PC-9 (cell line): ENCODE measurements at regions not wholly inside any gene's neighbourhood (a gene's known extent, or its start where the extent isn't known, plus 50 kb on each side); places are given as distances from the start of the nearest gene placed in this dataset.

Experiments used
- BruUV-seq: library from RNA; stranded (reverse); fragments of 400-500 nt; replicated peaks from 2 replicates; lab custom pipeline; 2021; lab: Mats Ljungman, UMichigan
- CTCF ChIA-PET: fragments of 300-600 bp; sonication (Branson Sonifier 250); formaldehyde crosslinking; loops from one replicate; lab custom pipeline; 2022; ENCODE audit warnings: antibody characterized with exemption; lab: Charles Lee
- POLR2A ChIA-PET: fragments of 300-600 bp; sonication (Branson Sonifier 250); formaldehyde crosslinking; loops from one replicate; lab custom pipeline; 2022; ENCODE audit warnings: antibody characterized with exemption; ENCODE audit not compliant: unreplicated experiment; lab: Charles Lee
- DNase-seq, 2 experiments: peaks; one replicate each; pipeline versions ENCODE4 v3.0.0 to v3.0.0-alpha.2; 2015 to 2022; ENCODE audit warnings: mixed read lengths in 1 of 2
- H2AFZ ChIP-seq: fragments of 200-600 bp; sonication (generic); 2 replicates; pipeline ENCODE4 v1.8.1; 2017; ENCODE audit warnings: antibody characterized with exemption
- H3F3A ChIP-seq: fragments of 200-600 bp; sonication (generic); 2 replicates; pipeline ENCODE4 v1.8.1; 2017; ENCODE audit warnings: antibody characterized with exemption, mild to moderate bottlenecking, low read depth; ENCODE audit not compliant: insufficient read depth
- H3K27ac ChIP-seq: fragments of 200-600 bp; sonication (generic); 2 replicates; pipeline ENCODE4 v1.6.1; 2016; ENCODE audit warnings: mixed run types
- H3K27me3 ChIP-seq: fragments of 200-600 bp; sonication (generic); 2 replicates; pipeline ENCODE4 v1.6.1; 2016; ENCODE audit warnings: low read depth, mixed run types; ENCODE audit not compliant: insufficient read depth
- H3K36me3 ChIP-seq: fragments of 200-600 bp; sonication (generic); 2 replicates; pipeline ENCODE4 v1.6.1; 2016; ENCODE audit warnings: low read depth, mixed run types
- H3K4me1 ChIP-seq: fragments of 200-600 bp; sonication (generic); replicated peaks from 2 replicates; pipeline ENCODE4 v1.6.1; 2016; ENCODE audit warnings: mixed run types; ENCODE audit not compliant: insufficient read depth
- H3K4me2 ChIP-seq: fragments of 200-600 bp; sonication (generic); 2 replicates; pipeline ENCODE4 v1.6.1; 2017; ENCODE audit warnings: mixed run types
- H3K4me3 ChIP-seq: fragments of 200-600 bp; sonication (generic); 2 replicates; pipeline ENCODE4 v1.6.1; 2016; ENCODE audit warnings: mixed run types
- H3K79me2 ChIP-seq: fragments of 200-600 bp; sonication (generic); 2 replicates; pipeline ENCODE4 v1.6.1; 2017; ENCODE audit warnings: low read depth, mixed run types
- H3K9me2 ChIP-seq: fragments of 200-600 bp; sonication (generic); 2 replicates; pipeline ENCODE4 v1.8.1; 2017; ENCODE audit warnings: mild to moderate bottlenecking; ENCODE audit not compliant: insufficient read depth
- H3K9me3 ChIP-seq: fragments of 200-600 bp; sonication (generic); 2 replicates; pipeline ENCODE4 v1.8.1; 2016; ENCODE audit warnings: low read depth; ENCODE audit not compliant: insufficient read depth
- H4K20me1 ChIP-seq: fragments of 200-600 bp; sonication (generic); 2 replicates; pipeline ENCODE4 v1.8.1; 2017; ENCODE audit not compliant: insufficient read depth
- CTCF ChIP-seq: fragments of 200-600 bp; sonication (generic); conservative IDR thresholded peaks from 2 replicates; pipeline ENCODE4 v1.6.1; 2017; ENCODE audit warnings: mixed run types, antibody characterized with exemption, mild to moderate bottlenecking, moderate library complexity
- EZH2 ChIP-seq: fragments of 200-600 bp; sonication (generic); IDR thresholded peaks from 2 replicates; pipeline ENCODE4 v1.8.0; 2017; ENCODE audit warnings: antibody characterized with exemption, low read depth
- intact Hi-C: fragments of 100-400 bp; cut with micrococcal nuclease; formaldehyde crosslinking; loops from one replicate; pipeline ENCODE4 v1.10.0; 2022; ENCODE audit not compliant: unreplicated experiment

- no peak overlapping the region for H3K4me3 ChIP-seq
- no peak overlapping the region for H3K27ac ChIP-seq
- H3K79me2 ChIP-seq, result no peaks in the 10 kb centered on the region
- H3K9me3 ChIP-seq, result no peaks in the 10 kb centered on the region
- ChIA-PET CTCF (interaction anchor here (0.6 kb wide), 1 partner anchor 146 kb away, joined by 9 read pairs; no protein-coding TSS in a partner anchor), POLR2A (interaction anchor here (0.5 kb wide), 1 partner anchor 316 kb away, joined by 8 read pairs; no protein-coding TSS in a partner anchor)
- no peak overlapping the region for H2AFZ ChIP-seq
- H3K36me3 ChIP-seq, result no peaks in the 10 kb centered on the region
- BruUV-seq, result no TSS peak
- no peak for DNase-seq
- H3K27me3 ChIP-seq, result peaks cover 40% of the 10 kb centered on the region
- H3K9me2 ChIP-seq, result no peaks in the 10 kb centered on the region
- TF ChIP-seq EZH2 (no peak), CTCF (no peak)
- H3K4me2 ChIP-seq, result no peak overlapping the region
- intact Hi-C loops, result no loop called here
- no peaks in the 10 kb centered on the region for H3K4me1 ChIP-seq
- H3F3A ChIP-seq, result no peaks in the 10 kb centered on the region
- no peaks in the 10 kb centered on the region for H4K20me1 ChIP-seq
Observed at GRCh38 chr1:229987953-229988352, 79.1 kb upstream of the GALNT2 start.

- no peak for DNase-seq
- no peak overlapping the region for H3K4me3 ChIP-seq
- peaks cover 36% of the 10 kb centered on the region for H3K27me3 ChIP-seq
- no peak overlapping the region for H2AFZ ChIP-seq
- POLR2A ChIA-PET, result no interaction called here
- no TSS peak for BruUV-seq
- H3K9me3 ChIP-seq, result no peaks in the 10 kb centered on the region
- no peaks in the 10 kb centered on the region for H3K36me3 ChIP-seq
- H4K20me1 ChIP-seq, result no peaks in the 10 kb centered on the region
- CTCF ChIA-PET, result no interaction called here
- no peaks in the 10 kb centered on the region for H3K9me2 ChIP-seq
- no peaks in the 10 kb centered on the region for H3K79me2 ChIP-seq
- no peak overlapping the region for H3K27ac ChIP-seq
- TF ChIP-seq CTCF (no peak), EZH2 (no peak)
- H3K4me2 ChIP-seq, result no peak overlapping the region
- no peaks in the 10 kb centered on the region for H3K4me1 ChIP-seq
- intact Hi-C loops, result no loop called here
- no peaks in the 10 kb centered on the region for H3F3A ChIP-seq
Observed at GRCh38 chr1:229988534-229988933, 78.5 kb upstream of the GALNT2 start.

- intact Hi-C loops, result no loop called here
Observed at GRCh38 chr1:229989591-229990248, 77.3 kb upstream of the GALNT2 start.

More at GRCh38 chr1:229989591-229990248, 77.3 kb upstream of the GALNT2 start:
- Histone ChIP-seq H4K20me1 (no peaks in the 10 kb centered on the region), H3K9me2 (no peaks in the 10 kb centered on the region), H3K36me3 (no peaks in the 10 kb centered on the region), H3K9me3 (no peaks in the 10 kb centered on the region), H3F3A (no peaks in the 10 kb centered on the region), H3K27me3 (peaks cover 24% of the 10 kb centered on the region), H2AFZ (no peak overlapping the region), H3K27ac (no peak overlapping the region), H3K4me3 (no peak overlapping the region), H3K4me2 (no peak overlapping the region), H3K79me2 (no peaks in the 10 kb centered on the region), H3K4me1 (no peaks in the 10 kb centered on the region)
- no TSS peak for BruUV-seq
- TF ChIP-seq EZH2 (no peak), CTCF (no peak)
- ChIA-PET CTCF (no interaction called here), POLR2A (no interaction called here)
- DNase-seq, result no peak
